Activated effector memory CD4-positive, alpha-beta T cell treated with Interleukin-2 at 50 U/mL for 16 hours (primary cell): ENCODE measurements at regions not wholly inside any gene's neighbourhood (a gene's known extent, or its start where the extent isn't known, plus 50 kb on each side); places are given as distances from the start of the nearest gene placed in this dataset.
"Not testable (repeated sequence)": the region's sequence is repeated elsewhere in the genome, so short reads cannot be mapped to it uniquely, and the experiment has no call there.

ENCODE experiments used
- DNase-seq: peaks from one replicate; pipeline ENCODE4 v3.0.0-alpha.2; 2020

DNA sequence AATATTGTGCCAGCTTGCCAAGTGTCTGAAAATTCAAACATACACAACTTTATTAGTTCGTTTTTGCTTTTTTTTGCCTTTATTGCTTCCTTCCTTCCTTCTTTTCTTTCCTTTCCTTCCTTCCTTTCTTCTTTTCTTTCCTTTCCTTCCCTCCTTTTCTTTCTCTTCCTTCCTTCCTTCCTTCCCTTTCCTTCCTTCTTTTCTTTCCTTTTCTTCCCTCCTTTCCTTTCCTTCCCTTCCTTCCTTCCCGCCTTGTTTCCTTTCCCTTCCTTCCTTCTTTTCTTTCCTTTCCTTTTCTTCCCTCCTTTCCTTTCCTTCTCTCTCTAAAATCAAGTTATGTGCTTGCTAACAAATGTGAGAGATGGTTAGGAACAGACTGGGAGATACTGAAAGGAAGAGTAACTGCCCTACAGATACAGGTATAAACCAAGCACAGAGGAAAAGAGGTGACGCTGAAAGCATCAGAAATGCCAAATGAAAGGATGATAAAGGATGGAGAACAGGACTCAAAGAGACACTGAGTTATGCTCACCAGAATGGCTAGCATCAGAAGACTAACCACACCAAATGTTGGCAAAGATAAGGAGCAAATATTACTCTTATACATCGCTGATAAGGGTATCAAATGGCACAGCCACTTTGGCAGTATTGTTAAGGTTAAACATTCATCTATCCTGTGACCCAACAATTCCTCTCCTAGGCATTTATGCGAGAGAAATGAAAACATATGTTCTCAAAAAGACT, 151.6 kb downstream of the MREG start:
- DNase-seq, result no peak

DNA sequence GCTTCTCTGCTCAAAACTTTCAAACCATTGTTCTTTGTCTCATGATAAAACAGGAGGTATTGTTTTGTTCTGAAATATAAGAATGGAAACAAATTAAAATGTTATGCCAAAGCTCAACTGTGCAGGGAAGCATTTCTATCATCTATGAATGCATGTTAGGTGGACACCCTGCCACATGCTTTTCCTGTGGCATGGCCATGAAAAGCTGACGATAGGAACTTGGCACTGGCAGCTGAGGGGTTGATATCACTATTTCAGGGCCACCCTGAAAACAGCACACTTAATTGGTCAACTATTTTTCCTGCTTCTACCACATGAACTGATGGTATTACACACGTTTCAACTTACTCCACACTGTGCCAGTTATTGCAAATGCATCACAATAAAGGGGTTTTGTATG, 157.3 kb downstream of the MREG start:
- no peak for DNase-seq

GRCh38 chr2:215855308-215855707, 158.0 kb downstream of the MREG start:
- not testable (repeated sequence) for DNase-seq

- DNase-seq, result no peak
Measured at GRCh38 chr2:215854008-215854407, 159.3 kb downstream of the MREG start.

- DNase-seq, result no peak
Measured at GRCh38 chr2:215851696-215852095, 161.7 kb downstream of the MREG start.

DNA sequence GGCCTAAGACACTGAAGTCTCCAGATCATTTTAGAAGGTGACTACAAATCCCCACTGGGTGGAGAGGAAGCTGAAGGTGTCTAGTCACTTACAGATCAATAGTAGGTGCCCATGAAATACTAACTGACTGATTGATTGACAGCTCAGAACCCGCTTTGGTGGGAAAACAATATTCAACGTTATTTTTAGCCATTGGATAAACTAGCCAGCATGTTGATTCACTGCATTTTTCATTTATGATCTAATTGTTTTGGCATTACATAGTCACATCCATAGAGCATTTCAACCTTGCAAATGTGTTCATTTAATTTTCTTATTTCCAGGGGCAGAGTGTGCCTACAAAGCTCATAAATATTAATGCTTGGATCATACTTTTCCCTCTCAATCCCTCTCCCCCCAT, 162.3 kb downstream of the MREG start:
- DNase-seq, result no peak

DNA sequence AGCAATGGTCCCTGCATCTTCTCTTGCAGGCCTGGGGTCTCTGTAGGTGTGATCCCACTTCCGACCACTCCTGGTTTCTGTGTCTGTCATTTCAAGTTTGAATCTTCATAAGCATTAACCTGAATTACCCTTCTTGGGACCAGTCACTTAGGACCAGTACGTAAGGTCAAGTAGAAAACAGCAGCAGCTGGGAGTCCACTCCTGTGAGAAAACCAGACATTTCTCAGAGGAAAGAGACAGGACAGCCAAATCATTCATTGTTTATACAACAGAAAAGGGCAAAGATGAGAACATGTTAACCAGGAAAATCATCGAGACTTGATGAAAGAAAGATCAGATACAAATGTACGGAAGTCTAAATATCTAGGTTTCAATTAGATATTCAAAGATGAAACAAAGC, 163.0 kb downstream of the MREG start:
- DNase-seq, result no peak

DNA sequence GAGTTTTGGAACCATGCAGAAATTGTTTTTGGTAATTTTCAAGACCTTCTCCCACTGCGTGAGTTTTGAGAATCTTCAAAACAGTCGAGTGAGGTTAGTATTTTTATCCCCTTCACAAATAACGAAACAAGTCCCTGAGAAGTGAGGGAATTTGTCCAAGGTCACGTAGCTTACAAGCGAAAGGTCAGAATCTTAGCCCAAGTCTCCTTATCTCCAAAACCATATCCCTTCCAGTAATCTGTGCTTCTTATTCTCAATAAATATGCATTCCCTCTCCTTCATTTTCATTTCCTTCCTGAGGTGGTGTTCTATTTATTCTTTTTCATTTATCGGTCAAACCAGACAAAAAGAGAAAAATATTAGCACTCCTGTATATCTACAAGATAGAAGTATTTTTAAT, 163.6 kb downstream of the MREG start:
- no peak for DNase-seq

DNA sequence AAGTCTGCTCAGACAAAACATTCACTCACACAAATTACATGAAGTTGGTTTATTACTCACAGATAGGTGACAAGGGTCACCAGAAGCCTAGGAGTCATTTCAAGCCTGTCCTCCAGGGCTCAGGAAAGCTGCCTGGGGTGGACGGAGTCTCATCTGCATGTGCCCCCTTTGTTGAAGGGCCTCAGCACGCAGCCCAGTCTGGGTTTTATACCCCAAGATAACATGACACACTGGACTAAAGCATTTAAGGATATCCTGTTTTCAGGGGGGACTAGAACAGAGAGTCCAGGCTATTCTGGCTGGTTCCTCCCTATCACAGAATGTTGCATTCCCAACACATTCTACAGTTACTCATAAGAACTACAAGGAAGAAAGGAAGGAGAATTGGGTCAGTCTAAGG, 164.7 kb downstream of the MREG start:
- DNase-seq, result no peak

DNA sequence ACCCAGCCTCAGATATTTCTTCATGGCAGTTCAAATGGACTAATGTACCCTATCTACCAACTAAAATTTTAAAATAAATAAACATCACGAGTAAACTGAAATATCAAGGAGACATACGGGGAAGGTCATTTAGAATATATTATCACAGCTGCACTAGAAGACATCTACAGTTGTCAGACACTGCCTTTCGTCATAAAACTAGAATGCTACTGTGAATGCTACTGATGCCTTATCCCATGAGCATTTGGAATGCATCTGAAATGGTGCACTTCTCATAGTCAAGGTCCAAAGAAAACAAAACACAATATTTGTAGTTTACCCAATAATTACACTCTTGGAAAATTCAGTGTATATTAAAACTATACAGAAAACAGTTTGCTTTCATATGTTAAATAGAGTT, 165.2 kb downstream of the MREG start:
- no peak for DNase-seq

GRCh38 chr2:215847718-215848117, 165.6 kb downstream of the MREG start:
- DNase-seq, result no peak

GRCh38 chr2:215847056-215847455, 166.3 kb downstream of the MREG start:
- no peak for DNase-seq

DNA sequence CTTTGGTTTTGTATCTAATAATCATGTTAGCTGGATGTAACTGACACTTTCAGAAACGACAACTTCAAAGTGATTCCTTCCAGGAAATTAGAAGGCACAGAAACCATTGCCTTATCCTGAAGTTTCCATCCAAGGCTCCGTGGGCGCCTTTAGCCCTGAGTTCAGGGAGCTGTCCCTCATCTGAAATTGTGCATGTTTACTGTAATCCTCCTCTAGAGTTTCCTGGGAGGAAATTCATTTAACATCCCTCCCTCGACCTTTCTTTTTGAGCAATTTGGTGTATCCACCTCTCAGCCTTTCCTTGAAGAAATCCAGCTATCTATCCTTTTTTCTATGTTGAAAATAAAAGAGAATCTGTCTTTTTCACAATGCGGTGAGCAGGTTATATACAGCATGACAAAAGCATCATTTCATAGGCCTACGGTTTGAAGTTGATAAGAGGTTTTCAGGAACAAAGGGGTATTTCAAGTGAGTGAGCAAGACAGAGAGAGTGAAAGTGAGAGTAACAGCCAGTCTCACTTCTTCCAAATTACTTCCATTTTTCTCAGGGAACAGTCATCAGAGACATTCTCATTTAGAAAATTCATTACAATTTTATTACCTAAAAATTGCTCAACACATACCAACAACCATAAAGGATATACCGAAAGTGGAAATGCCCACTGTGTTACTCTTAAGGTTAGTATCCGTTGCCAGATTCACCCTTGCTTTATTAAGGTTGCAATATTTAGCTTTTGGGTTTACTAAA, 167.3 kb downstream of the MREG start:
- DNase-seq, result no peak

- no peak for DNase-seq
Measured at GRCh38 chr2:215843579-215843978, 169.8 kb downstream of the MREG start.

- no peak for DNase-seq
Measured at GRCh38 chr2:215841175-215841816, 172.1 kb downstream of the MREG start.

GRCh38 chr2:215839816-215840215, 173.5 kb downstream of the MREG start:
- DNase-seq, result no peak

DNA sequence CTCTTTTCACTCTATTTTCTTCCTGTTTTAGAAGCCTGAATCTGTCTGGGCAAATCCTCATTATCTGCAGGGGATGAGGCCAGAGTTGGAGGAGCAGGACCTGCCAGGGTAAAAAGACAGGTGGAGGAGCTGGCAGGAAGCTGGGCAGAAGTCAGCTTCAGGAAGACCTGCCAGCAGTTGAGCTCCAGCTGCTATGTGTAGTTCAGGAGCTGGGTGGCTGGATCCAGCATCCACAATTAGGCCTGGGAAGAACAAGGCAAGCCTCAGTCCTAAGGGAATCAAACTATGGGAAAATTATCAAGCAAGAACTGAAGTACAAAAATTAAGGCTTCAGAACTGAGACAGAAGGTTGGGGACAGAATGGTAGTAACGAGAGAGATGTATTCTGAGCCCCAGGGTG, 174.0 kb downstream of the MREG start:
- DNase-seq, result no peak

DNA sequence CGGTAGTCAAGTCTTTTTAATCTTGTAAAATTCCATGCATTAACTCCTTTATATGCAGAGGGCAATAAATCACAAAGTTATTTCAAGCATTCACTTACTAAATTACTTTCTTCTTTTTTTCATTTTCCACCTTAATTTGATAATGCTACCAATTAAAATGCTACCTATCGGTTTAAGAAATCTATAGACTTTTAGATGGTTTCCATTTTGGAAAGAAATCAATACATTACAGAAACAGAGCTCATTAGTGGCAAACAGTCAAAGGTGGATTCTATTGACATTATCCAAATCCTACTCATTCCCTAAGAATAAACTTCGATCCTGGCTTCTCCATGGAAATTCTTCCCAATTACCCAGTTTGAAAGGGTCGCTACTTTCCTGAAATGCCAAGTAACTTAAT, 176.5 kb downstream of the MREG start:
- no peak for DNase-seq

DNA sequence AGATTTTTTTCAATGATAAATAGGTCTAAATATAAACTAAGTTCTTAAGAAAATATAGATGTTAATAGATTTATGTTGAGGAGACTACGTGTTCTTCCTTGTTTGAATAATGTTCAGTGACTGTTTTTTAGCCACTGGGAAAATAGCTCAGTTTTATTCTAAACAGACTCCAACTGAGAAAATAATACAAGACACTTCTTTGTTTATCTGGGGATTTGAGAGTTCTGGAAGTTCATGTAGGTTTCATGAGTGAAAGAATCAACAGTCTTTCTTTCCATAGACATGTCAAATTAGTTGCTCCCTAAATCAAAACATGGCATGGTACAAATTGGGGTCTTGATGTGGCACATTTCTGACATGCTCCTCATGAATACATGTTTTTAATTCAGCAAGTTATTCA, 177.7 kb downstream of the MREG start:
- no peak for DNase-seq

- DNase-seq, result no peak
Measured at GRCh38 chr2:215835231-215835630, 178.1 kb downstream of the MREG start.

DNA sequence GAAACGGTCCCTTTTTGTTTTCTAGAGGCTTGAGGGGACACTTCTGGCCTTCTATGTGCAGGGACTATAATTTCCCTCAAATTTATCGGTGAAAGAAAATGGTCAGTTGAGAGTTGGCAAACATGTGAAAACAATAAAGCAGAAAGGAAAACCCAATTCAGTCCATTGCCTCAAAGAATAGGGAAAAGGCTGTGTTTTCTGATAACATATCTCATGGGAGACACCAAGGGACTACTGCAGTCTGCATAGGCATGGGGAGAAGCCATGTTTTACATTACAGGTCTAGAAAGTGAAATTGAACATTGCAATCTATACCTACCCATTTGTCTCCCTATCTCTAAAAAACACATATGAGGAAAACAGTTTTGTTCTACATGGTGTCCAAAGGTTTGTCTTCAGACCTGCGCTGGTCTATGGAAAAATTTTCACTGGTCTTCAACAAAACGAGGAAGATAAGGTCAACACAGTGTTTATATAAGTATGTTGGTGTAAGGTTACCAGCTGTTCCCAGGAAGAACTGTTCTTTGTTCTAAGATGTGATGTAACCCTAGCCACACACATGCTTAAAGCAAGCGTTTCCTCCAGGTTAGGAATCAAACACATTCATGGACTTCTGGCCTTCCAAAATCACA, 179.7 kb downstream of the MREG start:
- no peak for DNase-seq

- no peak for DNase-seq
Measured at GRCh38 chr2:215832791-215833190, 180.6 kb downstream of the MREG start.

GRCh38 chr2:215831296-215831913, 181.9 kb downstream of the MREG start:
- no peak for DNase-seq
